HepG2 (cell line): ENCODE measurements at regions not wholly inside any gene's neighbourhood (a gene's known extent, or its start where the extent isn't known, plus 50 kb on each side); places are given as distances from the start of the nearest gene placed in this dataset.

Experiments used
- EP300 ChIP-seq, 3 experiments: sonication (generic) in 1 of 3; formaldehyde crosslinking in 1 of 3; IDR thresholded peaks; 2 replicates each; pipeline versions ENCODE4 v1.5.1 to v1.6.1; 2011 to 2020; ENCODE audit warnings: low read depth in 2 of 3, low read length in 2 of 3, borderline replicate concordance in 1 of 3, improper control_type of control experiment in 1 of 3, mild to moderate bottlenecking in 1 of 3, missing genetic modification reagents in 1 of 3, moderate library complexity in 1 of 3
- TGIF2 ChIP-seq: IDR thresholded peaks from 2 replicates; pipeline ENCODE4 v1.6.1; 2016; ENCODE audit warnings: control low read depth, missing compliant biosample characterization

GRCh38 chr4:175562542-175562941, 249.5 kb downstream of the GPM6A start:
- TF ChIP-seq EP300 (IDR thresholded peaks at IDR 0.05; ENCODE audit: low read depth in 2 of 2, low read length in 2 of 2): no peak
- no peak for TF ChIP-seq EP300 (CRISPR knock-in tag; IDR thresholded peaks at IDR 0.05; ENCODE audit: borderline replicate concordance)
- TF ChIP-seq TGIF2 (CRISPR knock-in tag): no peak
